ENCODE measurements at regions not wholly inside any gene's neighbourhood (a gene's known extent, or its start where the extent isn't known, plus 50 kb on each side); places are given as distances from the start of the nearest gene placed in this dataset.
A peak's percentile ranks its signal among the peaks of the same experiment; 100 is the strongest.

GRCh38 chr15:95371664-95372063 is 958.8 kb upstream of the NR2F2 start:
- Histone ChIP-seq H3K9me3 (no peaks in the 10 kb centered on the region), H3K4me1 (no peaks in the 10 kb centered on the region), H3K4me3 (no peak overlapping the region), H3K36me3 (no peaks in the 10 kb centered on the region), H3K27me3 (no peaks in the 10 kb centered on the region), H3K27ac (no peak overlapping the region)
- intact Hi-C loops (cut with DNase I) = no loop called here
- no peak for ATAC-seq
- no peak for DNase-seq
- no peak for TF ChIP-seq CTCF (IDR thresholded peaks at IDR 0.05)

- H3K4me3 ChIP-seq = no peak overlapping the region
- no peaks in the 10 kb centered on the region for H3K27me3 ChIP-seq
- no peak overlapping the region for H3K27ac ChIP-seq
- no peak for TF ChIP-seq CTCF (IDR thresholded peaks at IDR 0.05)
- H3K9me3 ChIP-seq = no peaks in the 10 kb centered on the region
- no peaks in the 10 kb centered on the region for H3K4me1 ChIP-seq
- intact Hi-C loops (cut with DNase I) = no loop called here
- ATAC-seq (no peak), DNase-seq (no peak)
- H3K36me3 ChIP-seq = no peaks in the 10 kb centered on the region
These were observed 955.2 kb upstream of the NR2F2 start for GRCh38 chr15:95375281-95375680.

GRCh38 chr15:95377258-95377852 is 953.1 kb upstream of the NR2F2 start:
- Histone ChIP-seq H3K4me3 (no peak overlapping the region), H3K36me3 (no peaks in the 10 kb centered on the region), H3K27ac (no peak overlapping the region), H3K9me3 (no peaks in the 10 kb centered on the region), H3K27me3 (no peaks in the 10 kb centered on the region), H3K4me1 (no peaks in the 10 kb centered on the region)
- intact Hi-C loops (cut with DNase I) = no loop called here
- no peak for DNase-seq
- no peak for ATAC-seq
- TF ChIP-seq CTCF (IDR thresholded peaks at IDR 0.05) = no peak

- Histone ChIP-seq H3K4me3 (no peak overlapping the region), H3K36me3 (no peaks in the 10 kb centered on the region), H3K27me3 (no peaks in the 10 kb centered on the region), H3K9me3 (no peaks in the 10 kb centered on the region), H3K4me1 (no peaks in the 10 kb centered on the region), H3K27ac (peak overlapping the region; percentile 19)
- DNase-seq (no peak), ATAC-seq (no peak)
- no peak for TF ChIP-seq CTCF (IDR thresholded peaks at IDR 0.05)
- intact Hi-C loops (cut with DNase I) = no loop called here
These were observed 936.1 kb upstream of the NR2F2 start for GRCh38 chr15:95394186-95395067.

GRCh38 chr15:95400428-95400827 is 930.1 kb upstream of the NR2F2 start:
- Histone ChIP-seq H3K27me3 (no peaks in the 10 kb centered on the region), H3K4me1 (no peaks in the 10 kb centered on the region), H3K4me3 (no peak overlapping the region), H3K36me3 (no peaks in the 10 kb centered on the region), H3K27ac (no peak overlapping the region), H3K9me3 (no peaks in the 10 kb centered on the region)
- intact Hi-C loops (cut with DNase I) = no loop called here
- ATAC-seq (no peak), DNase-seq (no peak)
- TF ChIP-seq CTCF (IDR thresholded peaks at IDR 0.05) = no peak
